Natural killer cell treated with Interleukin-12 subunit alpha and Interleukin-12 subunit beta and Interleukin-15 and Interleukin-18, amount 100 ng/mL, for 72 hours (primary cell): ENCODE measurements at regions not wholly inside any gene's neighbourhood (a gene's known extent, or its start where the extent isn't known, plus 50 kb on each side); places are given as distances from the start of the nearest gene placed in this dataset.

Experiments
- ATAC-seq, 2 donors: fragments of 150-1000 bp; cut with Tn5 transposase in 1 of 2; sonication (Bioruptor Pico), chemical (Tn5 transposase) in 1 of 2; 2 replicates each; pipeline ENCODE4 v1.10.0; 2021
- DNase-seq: peaks from one replicate; pipeline ENCODE4 v3.0.0; 2022; ENCODE audit warnings: low spot score
- H3K27ac Mint-ChIP-seq, 2 donors: 1 replicate in 1 of 2; 2 replicates in 1 of 2; pipeline ENCODE4 v1.8.0; 2022; ENCODE audit warnings: mixed read lengths in 2 of 2, mild to moderate bottlenecking in 1 of 2, moderate library complexity in 1 of 2
- H3K27me3 Mint-ChIP-seq, 2 donors: 1 replicate in 1 of 2; 2 replicates in 1 of 2; pipeline ENCODE4 v1.8.0; 2022; ENCODE audit warnings: mixed read lengths in 2 of 2
- H3K36me3 Mint-ChIP-seq: one replicate; pipeline ENCODE4 v1.8.0; 2022; ENCODE audit warnings: mixed read lengths
- H3K4me1 Mint-ChIP-seq, 2 donors: 1 replicate in 1 of 2; 2 replicates in 1 of 2; pipeline ENCODE4 v1.8.0; 2022; ENCODE audit warnings: low read depth in 2 of 2, mixed read lengths in 2 of 2, mild to moderate bottlenecking in 1 of 2
- H3K4me3 Mint-ChIP-seq: one replicate; pipeline ENCODE4 v1.8.0; 2022; ENCODE audit warnings: mixed read lengths
- H3K9me3 Mint-ChIP-seq: 2 replicates; pipeline ENCODE4 v1.8.0; 2022; ENCODE audit warnings: mixed read lengths

DNA sequence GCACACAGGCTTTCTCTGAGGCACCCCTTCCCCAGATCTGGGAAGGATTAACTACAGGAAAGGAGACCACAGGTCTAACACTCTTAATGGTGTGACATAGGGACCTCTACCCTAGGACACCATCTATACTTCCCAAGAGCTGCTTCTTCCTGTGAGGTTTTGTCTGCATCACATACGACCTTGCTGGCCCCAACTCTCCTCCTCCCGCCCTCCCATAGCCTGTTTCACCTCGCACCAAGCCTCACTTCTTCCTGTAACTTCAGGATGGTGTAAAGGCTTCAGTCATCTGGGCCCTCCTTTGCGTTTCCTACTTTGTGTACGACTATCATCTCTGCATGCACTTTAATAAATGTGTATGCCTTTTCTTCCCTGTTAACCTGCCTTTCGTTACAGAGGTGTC is 274.3 kb downstream of the KLF6 start:
- Mint-ChIP-seq H3K27me3 (peaks cover 0 to 8% of the 10 kb centered on the region in 2 donors), H3K4me1 (peaks cover 3 to 16% of the 10 kb centered on the region in 2 donors), H3K27ac (no peak overlapping the region), H3K36me3 (no peaks in the 10 kb centered on the region), H3K4me3 (no peak overlapping the region), H3K9me3 (no peaks in the 10 kb centered on the region)
- DNase-seq: no peak
- peak in 1 of 2 donors; percentile 57 for ATAC-seq

DNA sequence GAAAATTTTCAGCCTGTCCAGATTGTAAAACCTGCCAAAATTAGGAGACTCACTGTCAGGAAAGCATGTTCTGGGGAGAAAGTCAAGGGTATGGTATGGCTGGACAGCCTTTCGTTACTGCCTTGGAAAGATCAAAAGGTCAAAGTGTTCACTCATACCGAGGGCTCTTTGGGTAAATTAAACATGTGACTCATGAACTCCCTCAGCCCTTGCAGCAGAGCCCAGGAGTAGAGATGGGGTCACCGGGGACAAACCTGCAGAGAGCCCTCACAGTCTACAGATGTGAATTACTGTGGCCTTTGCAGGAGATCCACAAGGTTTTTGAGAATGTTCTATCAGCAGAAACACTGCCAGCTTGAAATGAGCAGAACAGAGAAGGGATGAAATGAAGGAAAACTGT is 275.7 kb downstream of the KLF6 start:
- Mint-ChIP-seq H3K27me3 (peaks cover 0 to 8% of the 10 kb centered on the region in 2 donors), H3K4me3 (no peak overlapping the region), H3K27ac (no peak overlapping the region), H3K9me3 (no peaks in the 10 kb centered on the region), H3K36me3 (no peaks in the 10 kb centered on the region), H3K4me1 (peaks cover 3 to 16% of the 10 kb centered on the region in 2 donors)
- DNase-seq: no peak
- ATAC-seq: no peak

DNA sequence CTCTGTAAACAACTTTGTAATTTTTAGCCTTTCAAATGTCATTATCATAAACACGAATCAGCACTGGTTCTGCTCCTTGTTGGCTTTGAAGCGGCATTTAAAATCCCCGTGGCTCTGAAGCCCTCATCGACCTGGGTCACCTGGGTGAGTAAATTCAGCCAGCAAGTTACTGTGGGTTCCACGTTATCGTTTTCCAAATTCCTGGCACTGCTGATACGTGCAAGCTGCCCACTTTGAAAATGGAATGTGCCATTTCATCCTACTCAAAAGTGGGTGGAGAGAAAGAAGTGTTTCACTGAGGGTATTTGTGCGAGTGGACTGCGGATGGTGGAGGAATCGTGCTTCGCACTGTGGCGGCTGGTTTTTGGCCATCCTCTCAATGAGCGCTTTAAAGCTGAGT is 281.7 kb downstream of the KLF6 start:
- no peak for DNase-seq
- no peaks in the 10 kb centered on the region for H3K36me3 Mint-ChIP-seq
- H3K27me3 Mint-ChIP-seq: peaks cover 1 to 9% of the 10 kb centered on the region in 2 donors
- no peak for ATAC-seq
- H3K4me3 Mint-ChIP-seq: no peak overlapping the region
- H3K9me3 Mint-ChIP-seq: no peaks in the 10 kb centered on the region
- no peak overlapping the region for H3K27ac Mint-ChIP-seq
- H3K4me1 Mint-ChIP-seq: no peaks in the 10 kb centered on the region

DNA sequence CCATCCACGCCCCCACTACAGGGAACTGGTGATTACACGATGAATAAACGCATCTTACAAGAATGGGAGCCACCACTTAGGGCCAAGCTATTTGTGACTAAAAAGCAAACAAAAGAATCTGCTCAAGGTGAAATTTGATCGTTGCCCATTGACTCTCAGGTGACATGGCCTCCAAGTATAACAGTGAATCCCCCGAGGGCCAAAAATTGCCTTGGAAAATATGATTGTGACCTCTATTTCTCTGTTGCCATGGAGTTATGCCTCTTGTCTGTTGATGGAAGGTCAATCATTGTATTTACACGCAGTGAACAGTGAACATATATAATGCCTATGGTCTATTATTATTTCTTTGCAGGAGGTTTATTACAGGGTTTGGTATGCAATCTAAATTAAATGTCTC is 282.3 kb downstream of the KLF6 start:
- H3K27me3 Mint-ChIP-seq: peaks cover 0 to 15% of the 10 kb centered on the region in 2 donors
- H3K4me3 Mint-ChIP-seq: no peak overlapping the region
- H3K27ac Mint-ChIP-seq: no peak overlapping the region
- H3K36me3 Mint-ChIP-seq: no peaks in the 10 kb centered on the region
- no peaks in the 10 kb centered on the region for H3K9me3 Mint-ChIP-seq
- no peaks in the 10 kb centered on the region for H3K4me1 Mint-ChIP-seq
- ATAC-seq: no peak
- DNase-seq: no peak

- DNase-seq (no peak), ATAC-seq (no peak)
- Mint-ChIP-seq H3K4me1 (no peaks in the 10 kb centered on the region), H3K36me3 (no peaks in the 10 kb centered on the region), H3K4me3 (no peak overlapping the region), H3K27ac (no peak overlapping the region), H3K9me3 (no peaks in the 10 kb centered on the region), H3K27me3 (peaks cover 17 to 38% of the 10 kb centered on the region in 2 donors)
Observed at GRCh38 chr10:3500408-3500856, 284.6 kb downstream of the KLF6 start.

- Mint-ChIP-seq H3K27me3 (peaks cover 21 to 46% of the 10 kb centered on the region in 2 donors), H3K27ac (no peak overlapping the region), H3K9me3 (no peaks in the 10 kb centered on the region), H3K4me1 (no peaks in the 10 kb centered on the region), H3K4me3 (no peak overlapping the region), H3K36me3 (no peaks in the 10 kb centered on the region)
- ATAC-seq: no peak
- no peak for DNase-seq
Observed at GRCh38 chr10:3499120-3499519, 285.9 kb downstream of the KLF6 start.

GRCh38 chr10:3497581-3497980 is 287.4 kb downstream of the KLF6 start:
- Mint-ChIP-seq H3K4me3 (no peak overlapping the region), H3K27ac (no peak overlapping the region), H3K4me1 (no peaks in the 10 kb centered on the region), H3K9me3 (no peaks in the 10 kb centered on the region), H3K27me3 (peaks cover 26 to 52% of the 10 kb centered on the region in 2 donors), H3K36me3 (no peaks in the 10 kb centered on the region)
- DNase-seq (no peak), ATAC-seq (no peak)

DNA sequence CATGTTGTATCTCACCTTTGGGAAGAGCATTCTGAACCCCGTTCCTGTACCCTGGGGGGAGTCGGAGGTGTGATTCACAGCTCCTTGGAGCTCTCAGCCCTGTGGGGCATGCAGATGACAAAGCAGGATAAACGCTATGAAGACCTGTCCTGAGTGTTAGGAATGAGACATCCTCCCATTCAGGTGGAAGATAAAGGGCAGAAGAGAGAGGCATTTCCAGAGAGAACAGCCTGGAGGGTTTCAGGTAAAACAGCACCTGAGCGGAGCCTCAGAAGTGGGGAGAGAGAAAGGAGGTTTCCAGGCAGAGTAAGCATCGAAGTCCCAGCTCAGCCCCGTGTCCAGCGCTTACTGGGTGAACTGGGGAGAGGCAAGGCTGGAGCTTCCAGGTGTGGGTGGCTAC is 288.9 kb downstream of the KLF6 start:
- Mint-ChIP-seq H3K4me3 (no peak overlapping the region), H3K4me1 (no peaks in the 10 kb centered on the region), H3K27me3 (peaks cover 30 to 52% of the 10 kb centered on the region in 2 donors), H3K27ac (no peak overlapping the region), H3K36me3 (no peaks in the 10 kb centered on the region), H3K9me3 (no peaks in the 10 kb centered on the region)
- DNase-seq (no peak), ATAC-seq (no peak)

DNA sequence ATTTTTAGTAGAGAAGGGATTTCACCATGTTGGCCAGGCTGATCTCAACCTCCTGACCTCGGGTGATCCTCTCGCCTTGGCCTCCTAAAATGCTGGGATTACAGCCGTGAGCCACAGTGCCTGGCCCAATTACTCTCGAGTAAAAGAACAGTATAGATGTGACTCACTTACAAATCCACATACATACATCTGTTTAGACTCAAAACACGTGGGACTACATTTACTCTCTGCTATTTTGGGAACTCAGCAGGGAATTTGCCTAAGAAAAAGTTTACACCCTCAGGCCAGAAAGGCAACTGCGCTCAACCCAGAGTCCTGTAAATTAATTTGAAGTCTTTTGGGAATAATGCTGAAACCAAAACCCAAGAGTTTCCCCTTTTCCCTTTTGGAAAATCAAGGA is 289.7 kb downstream of the KLF6 start:
- Mint-ChIP-seq H3K27ac (no peak overlapping the region), H3K9me3 (no peaks in the 10 kb centered on the region), H3K27me3 (peaks cover 30 to 52% of the 10 kb centered on the region in 2 donors), H3K4me3 (no peak overlapping the region), H3K4me1 (no peaks in the 10 kb centered on the region), H3K36me3 (no peaks in the 10 kb centered on the region)
- ATAC-seq: no peak
- no peak for DNase-seq

DNA sequence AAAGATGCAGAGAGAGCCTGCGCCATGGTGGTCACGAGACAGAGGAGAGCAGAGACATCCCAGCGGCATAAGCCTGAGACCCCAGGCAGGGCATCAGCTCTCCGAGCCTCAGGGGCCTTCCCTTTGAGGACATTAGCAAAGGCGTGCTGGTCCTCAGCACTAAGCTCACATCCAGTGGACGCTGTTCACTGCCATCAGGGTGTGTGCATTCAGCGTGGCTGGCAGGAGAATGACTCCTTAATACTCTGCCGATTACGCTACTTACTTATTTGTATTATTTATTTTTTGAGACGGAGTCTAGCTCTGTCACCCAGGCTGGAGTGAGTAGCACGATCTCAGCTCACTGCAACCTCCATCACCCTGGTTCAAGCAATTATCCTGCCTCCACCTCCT is 290.2 kb downstream of the KLF6 start:
- peaks cover 30 to 52% of the 10 kb centered on the region in 2 donors for H3K27me3 Mint-ChIP-seq
- H3K27ac Mint-ChIP-seq: no peak overlapping the region
- DNase-seq (no peak), ATAC-seq (no peak)
- no peaks in the 10 kb centered on the region for H3K36me3 Mint-ChIP-seq
- no peaks in the 10 kb centered on the region for H3K9me3 Mint-ChIP-seq
- no peaks in the 10 kb centered on the region for H3K4me1 Mint-ChIP-seq
- H3K4me3 Mint-ChIP-seq: no peak overlapping the region

DNA sequence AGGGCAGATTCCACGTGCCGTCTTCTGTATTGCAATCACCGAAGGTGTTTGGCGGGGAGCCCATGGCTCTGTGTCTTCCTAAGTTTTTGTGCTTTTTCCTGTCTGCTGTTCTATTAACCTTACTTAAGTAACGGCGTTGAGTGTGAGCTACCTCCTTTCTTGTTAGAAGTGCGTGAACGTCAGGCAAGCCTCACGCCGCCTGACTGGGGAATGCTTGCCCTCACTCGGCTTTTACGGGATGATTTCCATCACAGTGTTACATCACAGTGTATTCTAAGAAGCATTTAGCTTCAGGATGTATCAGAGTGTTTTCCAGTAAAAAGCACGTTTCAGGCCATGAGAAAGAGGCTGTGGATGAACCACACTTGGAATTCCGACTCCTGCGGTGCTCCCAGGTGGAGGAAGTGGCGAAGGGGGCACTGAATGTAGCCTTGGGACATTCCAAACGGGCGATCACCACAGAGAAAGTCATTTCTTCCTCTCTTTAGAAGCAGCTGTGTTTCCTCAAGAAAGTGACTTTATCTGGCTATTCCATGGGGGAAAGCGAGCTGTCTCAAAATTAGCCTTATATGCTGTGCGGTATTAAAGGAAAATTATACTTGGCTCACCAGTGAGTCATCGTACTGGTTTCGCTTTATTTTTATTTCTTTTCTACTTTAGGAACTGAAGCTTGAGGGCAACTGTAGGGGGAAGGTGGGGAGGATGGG is 290.7 kb downstream of the KLF6 start:
- ATAC-seq (no peak), DNase-seq (no peak)
- no peaks in the 10 kb centered on the region for H3K4me1 Mint-ChIP-seq
- H3K4me3 Mint-ChIP-seq: no peak overlapping the region
- H3K9me3 Mint-ChIP-seq: no peaks in the 10 kb centered on the region
- H3K27ac Mint-ChIP-seq: no peak overlapping the region
- no peaks in the 10 kb centered on the region for H3K36me3 Mint-ChIP-seq
- peaks cover 30 to 52% of the 10 kb centered on the region in 2 donors for H3K27me3 Mint-ChIP-seq

DNA sequence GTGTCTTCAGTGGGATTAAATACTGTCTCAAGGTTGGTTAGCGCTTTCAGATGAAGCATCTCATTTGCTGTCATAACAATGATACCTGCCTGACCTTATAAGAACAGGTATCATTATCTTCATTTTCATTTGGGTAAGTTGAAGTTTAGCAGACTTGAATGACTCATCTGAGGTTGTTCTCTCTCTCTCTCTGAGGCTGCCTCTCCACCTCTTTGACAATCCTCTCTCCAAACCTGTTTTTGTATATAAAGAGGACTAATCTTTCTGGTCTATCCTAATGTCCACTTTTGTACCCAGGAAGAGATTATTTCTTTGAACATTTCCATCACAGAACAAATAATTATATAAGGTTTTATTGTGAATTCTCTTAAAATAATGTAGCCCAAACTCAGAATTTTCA is 291.4 kb downstream of the KLF6 start:
- ATAC-seq (no peak), DNase-seq (no peak)
- Mint-ChIP-seq H3K4me3 (no peak overlapping the region), H3K27me3 (peaks cover 30 to 50% of the 10 kb centered on the region in 2 donors), H3K9me3 (peaks cover 3% of the 10 kb centered on the region), H3K27ac (no peak overlapping the region), H3K36me3 (peaks cover 6% of the 10 kb centered on the region), H3K4me1 (no peaks in the 10 kb centered on the region)

- H3K36me3 Mint-ChIP-seq: peaks cover 10% of the 10 kb centered on the region
- H3K4me3 Mint-ChIP-seq: no peak overlapping the region
- H3K9me3 Mint-ChIP-seq: peaks cover 3% of the 10 kb centered on the region
- ATAC-seq (no peak), DNase-seq (no peak)
- no peaks in the 10 kb centered on the region for H3K4me1 Mint-ChIP-seq
- H3K27ac Mint-ChIP-seq: no peak overlapping the region
- peaks cover 25 to 38% of the 10 kb centered on the region in 2 donors for H3K27me3 Mint-ChIP-seq
Observed at GRCh38 chr10:3491571-3491970, 293.4 kb downstream of the KLF6 start.

DNA sequence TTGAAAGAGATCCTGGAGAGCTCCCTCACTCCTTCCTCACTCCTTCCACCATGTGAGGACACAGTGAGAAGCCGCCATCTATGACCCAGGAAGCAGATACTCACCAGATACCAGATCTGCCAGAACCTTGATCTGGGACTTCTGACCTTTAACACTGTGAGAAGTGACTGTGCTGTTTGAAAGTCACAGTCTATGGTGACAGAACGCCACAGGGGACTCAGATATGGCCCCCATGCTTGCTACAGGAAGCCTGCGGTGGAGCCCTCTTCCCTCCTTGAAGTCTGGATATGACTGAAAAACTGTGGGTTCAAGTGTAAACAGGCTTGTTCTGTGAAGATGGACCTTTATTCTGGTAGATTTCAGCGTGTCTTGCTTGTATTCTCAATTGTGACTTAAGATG is 297.8 kb downstream of the KLF6 start:
- DNase-seq: no peak
- H3K36me3 Mint-ChIP-seq: peaks cover 10% of the 10 kb centered on the region
- H3K4me3 Mint-ChIP-seq: peak overlapping the region; percentile 37
- H3K4me1 Mint-ChIP-seq: peaks cover 10 to 15% of the 10 kb centered on the region in 2 donors
- peak in 1 of 2 donors; percentile 72 for ATAC-seq
- peaks cover 15 to 19% of the 10 kb centered on the region in 2 donors for H3K27me3 Mint-ChIP-seq
- peaks cover 3% of the 10 kb centered on the region for H3K9me3 Mint-ChIP-seq
- no peak overlapping the region for H3K27ac Mint-ChIP-seq
